Left ventricle myocardium inferior (tissue), 1 donor: ENCODE measurements at regions not wholly inside any gene's neighbourhood (a gene's known extent, or its start where the extent isn't known, plus 50 kb on each side); places are given as distances from the start of the nearest gene placed in this dataset.

Source experiments
- DNase-seq: peaks from one replicate; pipeline ENCODE4 v3.0.0-alpha.2; 2020
- H3K27ac ChIP-seq: fragments of 200-600 bp; replicated peaks from 2 replicates; pipeline ENCODE4 v1.8.0; 2021
- H3K27me3 ChIP-seq: fragments of 200-600 bp; 2 replicates; pipeline ENCODE4 v1.8.0; 2021; ENCODE audit warnings: low read depth
- H3K36me3 ChIP-seq: fragments of 200-600 bp; 2 replicates; pipeline ENCODE4 v1.8.0; 2021
- H3K4me1 ChIP-seq: fragments of 200-600 bp; 2 replicates; pipeline ENCODE4 v1.8.0; 2021
- H3K4me3 ChIP-seq: fragments of 200-600 bp; 2 replicates; pipeline ENCODE4 v1.8.0; 2021; ENCODE audit warnings: mild to moderate bottlenecking, moderate library complexity
- H3K9me3 ChIP-seq: fragments of 200-600 bp; replicated peaks from 2 replicates; pipeline ENCODE4 v1.8.0; 2021
- intact Hi-C: fragments of 100-400 bp; cut with micrococcal nuclease; formaldehyde crosslinking; loops from one replicate; pipeline ENCODE4 v1.11.0; 2022
- TF ChIP-seq, protein P1 (sequence below): fragments of 200-600 bp; IDR thresholded peaks from 2 replicates; pipeline ENCODE4 v1.8.0; 2021; ENCODE audit warnings: antibody characterized with exemption, mild to moderate bottlenecking, borderline replicate concordance
- donor health status: DM: no; HTN: yes; CAD: no; lungs with severe emphysema.

DNA sequence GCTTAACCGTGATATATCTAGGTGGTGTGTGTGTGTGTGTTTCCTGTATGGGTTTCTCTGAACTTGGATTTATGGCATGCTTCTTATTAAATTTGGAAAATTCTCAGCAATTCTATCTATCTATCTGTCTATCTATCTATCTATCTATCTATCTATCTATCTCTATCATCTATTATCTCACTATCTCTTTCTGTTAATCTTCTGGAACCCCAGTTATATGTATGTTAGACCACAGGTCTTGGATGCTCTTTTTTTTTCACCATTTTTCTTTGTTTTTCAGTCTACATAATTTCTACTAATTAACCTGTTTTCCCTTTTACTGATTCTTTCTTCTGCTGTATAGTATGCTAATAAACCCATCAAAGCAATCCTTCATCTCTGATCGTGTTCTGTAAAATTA lies 538.0 kb downstream of the PTPRU start:
- no peak for DNase-seq
- H3K27me3 ChIP-seq: peaks cover 50% of the 10 kb centered on the region
- H3K4me3 ChIP-seq: no peak overlapping the region
- H3K27ac ChIP-seq: no peak overlapping the region
- intact Hi-C loops: no loop called here
- TF ChIP-seq, protein P1, sequence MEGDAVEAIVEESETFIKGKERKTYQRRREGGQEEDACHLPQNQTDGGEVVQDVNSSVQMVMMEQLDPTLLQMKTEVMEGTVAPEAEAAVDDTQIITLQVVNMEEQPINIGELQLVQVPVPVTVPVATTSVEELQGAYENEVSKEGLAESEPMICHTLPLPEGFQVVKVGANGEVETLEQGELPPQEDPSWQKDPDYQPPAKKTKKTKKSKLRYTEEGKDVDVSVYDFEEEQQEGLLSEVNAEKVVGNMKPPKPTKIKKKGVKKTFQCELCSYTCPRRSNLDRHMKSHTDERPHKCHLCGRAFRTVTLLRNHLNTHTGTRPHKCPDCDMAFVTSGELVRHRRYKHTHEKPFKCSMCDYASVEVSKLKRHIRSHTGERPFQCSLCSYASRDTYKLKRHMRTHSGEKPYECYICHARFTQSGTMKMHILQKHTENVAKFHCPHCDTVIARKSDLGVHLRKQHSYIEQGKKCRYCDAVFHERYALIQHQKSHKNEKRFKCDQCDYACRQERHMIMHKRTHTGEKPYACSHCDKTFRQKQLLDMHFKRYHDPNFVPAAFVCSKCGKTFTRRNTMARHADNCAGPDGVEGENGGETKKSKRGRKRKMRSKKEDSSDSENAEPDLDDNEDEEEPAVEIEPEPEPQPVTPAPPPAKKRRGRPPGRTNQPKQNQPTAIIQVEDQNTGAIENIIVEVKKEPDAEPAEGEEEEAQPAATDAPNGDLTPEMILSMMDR: no peak
- H3K9me3 ChIP-seq: peaks cover 15% of the 10 kb centered on the region
- no peaks in the 10 kb centered on the region for H3K4me1 ChIP-seq
- no peaks in the 10 kb centered on the region for H3K36me3 ChIP-seq

DNA sequence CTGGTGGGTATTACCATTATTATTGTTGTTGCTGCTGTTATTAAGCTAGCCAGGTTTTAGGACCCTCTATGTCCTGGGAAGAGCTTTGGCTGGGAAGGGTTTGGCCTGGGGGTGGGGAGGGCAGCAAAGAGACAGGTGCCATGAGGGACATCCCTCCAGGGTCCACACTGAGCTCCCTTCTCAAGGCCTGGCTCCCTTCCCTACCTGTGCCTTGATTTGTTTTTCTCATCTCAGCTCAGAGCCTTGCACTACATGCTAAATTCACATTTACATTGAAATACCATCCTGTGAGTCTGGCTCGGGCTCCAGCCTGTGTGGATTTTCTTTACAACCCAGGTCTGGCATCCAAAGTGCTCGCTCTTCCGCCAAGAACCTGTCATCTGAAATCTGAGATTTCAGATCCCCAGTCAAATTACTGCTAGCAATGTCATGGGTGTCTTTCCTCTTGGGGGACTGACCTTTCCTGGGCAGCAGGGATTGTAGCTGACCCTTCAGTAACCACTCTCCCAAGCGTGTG lies 536.3 kb downstream of the PTPRU start:
- TF ChIP-seq, protein P1: no peak
- peaks cover 15% of the 10 kb centered on the region for H3K9me3 ChIP-seq
- no peaks in the 10 kb centered on the region for H3K36me3 ChIP-seq
- peaks cover 51% of the 10 kb centered on the region for H3K27me3 ChIP-seq
- intact Hi-C loops: no loop called here
- H3K27ac ChIP-seq: no peak overlapping the region
- H3K4me1 ChIP-seq: no peaks in the 10 kb centered on the region
- H3K4me3 ChIP-seq: no peak overlapping the region
- DNase-seq: no peak

DNA sequence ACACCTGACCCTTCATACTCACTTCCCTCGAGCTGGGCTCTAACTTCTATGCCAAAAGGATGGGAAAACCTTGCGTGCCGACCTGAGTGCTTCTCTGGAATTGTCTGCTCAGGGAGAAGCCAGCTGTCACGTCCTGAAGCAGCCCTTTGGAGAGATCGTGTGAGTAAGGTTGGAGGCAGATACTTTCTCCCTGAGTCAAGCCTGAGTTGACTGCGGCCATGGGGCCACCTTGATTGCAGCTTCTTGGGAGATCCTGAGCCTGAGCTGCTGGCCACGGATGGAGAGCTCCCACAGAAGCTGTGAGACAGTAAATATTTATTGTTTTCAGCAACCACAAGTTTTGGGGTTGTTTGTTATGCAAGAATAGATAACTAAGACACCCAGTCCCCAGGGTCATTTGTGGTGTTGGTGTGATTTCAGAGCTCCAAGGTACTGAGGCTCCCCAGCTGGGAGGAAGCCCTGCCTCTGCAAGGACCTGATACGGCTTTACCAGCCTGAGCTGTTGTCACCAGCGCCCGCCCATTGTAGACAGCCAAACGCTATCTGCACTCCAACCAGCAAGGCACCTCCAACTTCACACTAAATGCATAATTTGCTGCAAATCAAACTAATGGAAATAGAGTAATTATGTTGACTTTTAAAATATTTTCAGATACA lies 531.6 kb downstream of the PTPRU start:
- no peaks in the 10 kb centered on the region for H3K4me1 ChIP-seq
- no peak overlapping the region for H3K4me3 ChIP-seq
- H3K9me3 ChIP-seq: peaks cover 13% of the 10 kb centered on the region
- TF ChIP-seq, protein P1: no peak
- no peak overlapping the region for H3K27ac ChIP-seq
- DNase-seq: no peak
- intact Hi-C loops: no loop called here
- peaks cover 61% of the 10 kb centered on the region for H3K27me3 ChIP-seq
- no peaks in the 10 kb centered on the region for H3K36me3 ChIP-seq

DNA sequence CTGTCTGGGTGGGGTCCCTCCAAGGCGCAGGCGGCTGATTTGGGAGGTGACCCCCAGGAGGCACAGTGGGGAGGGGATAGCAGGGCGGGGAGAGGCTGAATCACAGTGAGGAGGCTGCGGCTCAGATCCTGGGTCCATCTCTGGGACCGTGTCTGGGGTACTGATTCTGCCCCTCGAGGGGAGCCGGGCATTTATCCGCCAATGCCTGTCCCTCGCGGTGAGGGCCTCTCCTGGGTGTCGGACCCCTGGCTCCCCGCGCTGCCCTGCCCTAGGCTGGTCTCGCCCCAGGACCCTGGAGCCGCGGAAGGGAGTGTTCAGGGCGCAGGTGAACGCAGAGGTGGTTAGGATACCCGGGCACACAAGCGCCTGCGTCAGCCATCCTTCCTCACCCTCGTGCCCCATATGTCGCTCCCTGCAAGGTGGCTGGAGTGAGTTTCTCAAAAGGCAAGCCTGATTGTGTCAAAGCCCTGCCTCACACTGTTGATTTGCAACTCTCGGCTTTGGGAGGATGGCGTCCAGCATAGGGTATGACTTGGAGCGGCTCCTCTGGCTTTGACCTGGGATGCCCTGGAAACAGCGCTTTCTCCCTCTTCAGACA lies 530.9 kb downstream of the PTPRU start:
- H3K4me1 ChIP-seq: no peaks in the 10 kb centered on the region
- no peak for DNase-seq
- no peaks in the 10 kb centered on the region for H3K36me3 ChIP-seq
- intact Hi-C loops: no loop called here
- TF ChIP-seq, protein P1: no peak
- H3K27me3 ChIP-seq: peaks cover 68% of the 10 kb centered on the region
- H3K27ac ChIP-seq: no peak overlapping the region
- H3K9me3 ChIP-seq: peaks cover 15% of the 10 kb centered on the region
- H3K4me3 ChIP-seq: no peak overlapping the region

DNA sequence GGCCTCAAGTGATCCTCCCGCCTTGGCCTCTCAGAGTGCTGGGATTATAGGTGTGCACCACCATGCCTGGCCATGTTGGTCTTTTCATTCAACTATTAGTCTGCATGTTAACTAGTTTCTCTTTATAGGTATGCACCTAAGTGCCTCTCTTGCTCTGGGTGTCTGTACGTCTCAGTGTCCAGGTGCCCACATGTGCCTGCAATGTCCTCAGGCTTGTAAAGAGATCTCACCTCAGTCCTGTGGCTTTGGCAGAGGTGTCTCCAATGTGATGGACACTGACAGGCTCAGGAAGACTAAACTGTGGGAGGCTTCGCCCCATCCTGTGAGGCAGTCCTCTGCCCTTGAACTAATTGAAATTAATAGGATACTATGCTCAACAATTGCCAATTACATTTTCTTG lies 526.3 kb downstream of the PTPRU start:
- Histone ChIP-seq H3K4me3 (no peak overlapping the region), H3K4me1 (no peaks in the 10 kb centered on the region), H3K27ac (no peak overlapping the region), H3K27me3 (peaks cover 78% of the 10 kb centered on the region), H3K9me3 (peaks cover 15% of the 10 kb centered on the region), H3K36me3 (no peaks in the 10 kb centered on the region)
- intact Hi-C loops: no loop called here
- TF ChIP-seq, protein P1: no peak
- DNase-seq: no peak
